HEK293 (cell line): ENCODE measurements at regions not wholly inside any gene's neighbourhood (a gene's known extent, or its start where the extent isn't known, plus 50 kb on each side); places are given as distances from the start of the nearest gene placed in this dataset.

Source experiments
- CTCF ChIA-PET: fragments of 350-600 bp; formaldehyde crosslinking; extraction: SDS; loops from one replicate; lab custom pipeline; 2021; ENCODE audit warnings: antibody characterized with exemption; lab: Yijun Ruan, JAX
- POLR2A ChIA-PET: fragments of 300-600 bp; formaldehyde crosslinking; extraction: SDS; loops from one replicate; lab custom pipeline; 2020; ENCODE audit warnings: antibody characterized with exemption, inconsistent platforms; lab: Yijun Ruan, JAX
- H3K27ac ChIP-seq: fragments of 200-500 bp; sonication (Bioruptor generic); 2 replicates; pipeline ENCODE4 v1.5.1; 2014; ENCODE audit warnings: low read depth, low read length, control low read depth, inconsistent platforms; ENCODE audit errors: extremely low read depth
- H3K36me3 ChIP-seq, 2 experiments: fragments of 200-500 bp in 1 of 2; sonication (Bioruptor generic) in 1 of 2; 1 replicate in 1 of 2; 2 replicates in 1 of 2; pipeline ENCODE4 v1.5.1; 2014 to 2017; ENCODE audit warnings: inconsistent platforms in 2 of 2, low read length in 2 of 2; ENCODE audit not compliant: control insufficient read depth in 2 of 2, insufficient read depth in 1 of 2
- H3K4me1 ChIP-seq: fragments of 200-500 bp; sonication (Bioruptor generic); 2 replicates; pipeline ENCODE4 v1.5.1; 2014; ENCODE audit warnings: mild to moderate bottlenecking, low read length, inconsistent platforms; ENCODE audit not compliant: control insufficient read depth, insufficient read depth
- H3K4me3 ChIP-seq: 2 replicates; pipeline ENCODE4 v1.5.1; 2011; ENCODE audit warnings: low read depth, mild to moderate bottlenecking, control low read depth, low read length, moderate library complexity
- H3K9me3 ChIP-seq: fragments of 200-500 bp; sonication (Bioruptor generic); 2 replicates; pipeline ENCODE4 v1.5.1; 2014; ENCODE audit warnings: low read depth, low read length, inconsistent platforms; ENCODE audit not compliant: control insufficient read depth, insufficient read depth
- CTCF ChIP-seq: fragments of 450-650 bp; formaldehyde crosslinking; IDR thresholded peaks from 2 replicates; pipeline ENCODE4 v1.5.1; 2016; ENCODE audit warnings: missing biosample characterization, missing genetic modification characterization
- FEZF1 ChIP-seq: fragments of 450-650 bp; formaldehyde crosslinking; IDR thresholded peaks from 2 replicates; pipeline ENCODE4 v1.5.1; 2016; ENCODE audit warnings: missing biosample characterization, missing genetic modification characterization
- GLI2 ChIP-seq: fragments of 450-650 bp; formaldehyde crosslinking; IDR thresholded peaks from 2 replicates; pipeline ENCODE4; 2017; ENCODE audit warnings: missing biosample characterization, missing genetic modification characterization, low read depth, borderline replicate concordance
- GLIS1 ChIP-seq: fragments of 450-650 bp; formaldehyde crosslinking; IDR thresholded peaks from 2 replicates; pipeline ENCODE4 v1.5.1; 2016; ENCODE audit warnings: missing biosample characterization, missing genetic modification characterization
- ZNF112 ChIP-seq: fragments of 450-650 bp; formaldehyde crosslinking; IDR thresholded peaks from 2 replicates; pipeline ENCODE4 v1.5.0; 2017; ENCODE audit warnings: missing biosample characterization, missing genetic modification characterization
- ZNF404 ChIP-seq: fragments of 450-650 bp; formaldehyde crosslinking; IDR thresholded peaks from 2 replicates; pipeline ENCODE4 v1.5.1; 2017; ENCODE audit warnings: missing biosample characterization, missing genetic modification characterization
- ZNF48 ChIP-seq: fragments of 450-650 bp; formaldehyde crosslinking; IDR thresholded peaks from 2 replicates; pipeline ENCODE4 v1.5.1; 2016; ENCODE audit warnings: missing biosample characterization, missing genetic modification characterization
- ZNF513 ChIP-seq: fragments of 450-650 bp; IDR thresholded peaks from 2 replicates; pipeline ENCODE4 v1.5.1; 2018; ENCODE audit warnings: missing biosample characterization, missing genetic modification characterization
- ZNF623 ChIP-seq: fragments of 450-650 bp; formaldehyde crosslinking; IDR thresholded peaks from 2 replicates; pipeline ENCODE4 v1.5.1; 2016; ENCODE audit warnings: missing biosample characterization, missing genetic modification characterization
- TF ChIP-seq, protein P1 (sequence below): fragments of 450-650 bp; formaldehyde crosslinking; IDR thresholded peaks from 2 replicates; pipeline ENCODE4 v1.5.1; 2016; ENCODE audit warnings: missing biosample characterization, missing genetic modification characterization
- TF ChIP-seq, protein P2 (sequence below): fragments of 450-650 bp; formaldehyde crosslinking; IDR thresholded peaks from 2 replicates; pipeline ENCODE4 v1.5.1; 2016; ENCODE audit warnings: missing biosample characterization, missing genetic modification characterization, low read depth
- TF ChIP-seq, protein P3 (sequence below): fragments of 450-650 bp; formaldehyde crosslinking; IDR thresholded peaks from 2 replicates; pipeline ENCODE4 v1.5.1; 2016; ENCODE audit warnings: missing biosample characterization, missing genetic modification characterization
- TF ChIP-seq, protein P4 (sequence below): sonication (generic); formaldehyde crosslinking; IDR thresholded peaks from 2 replicates; pipeline ENCODE4 v1.8.1; 2022; ENCODE audit warnings: mild to moderate bottlenecking, moderate library complexity, missing genetic modification reagents

GRCh38 chr16:85428899-85429775 is 184.0 kb upstream of the GSE1 start:
- POLR2A ChIA-PET = no interaction called here
- Histone ChIP-seq H3K4me3 (no peak overlapping the region), H3K4me1 (no peaks in the 10 kb centered on the region)
- TF ChIP-seq ZNF112 (tag by site-specific recombination) (no peak), CTCF (tag by site-specific recombination) (0 out of 2 replicates have a peak, but pooled peaks have one; percentile 25), GLI2 (tag by site-specific recombination) (no peak), ZNF48 (tag by site-specific recombination) (no peak), ZNF404 (tag by site-specific recombination) (no peak), ZNF623 (tag by site-specific recombination) (peak; percentile 92), FEZF1 (no peak), GLIS1 (tag by site-specific recombination) (0 out of 2 replicates have a peak, but pooled peaks have one; percentile 15), ZNF513 (no peak)
- TF ChIP-seq, protein P1, sequence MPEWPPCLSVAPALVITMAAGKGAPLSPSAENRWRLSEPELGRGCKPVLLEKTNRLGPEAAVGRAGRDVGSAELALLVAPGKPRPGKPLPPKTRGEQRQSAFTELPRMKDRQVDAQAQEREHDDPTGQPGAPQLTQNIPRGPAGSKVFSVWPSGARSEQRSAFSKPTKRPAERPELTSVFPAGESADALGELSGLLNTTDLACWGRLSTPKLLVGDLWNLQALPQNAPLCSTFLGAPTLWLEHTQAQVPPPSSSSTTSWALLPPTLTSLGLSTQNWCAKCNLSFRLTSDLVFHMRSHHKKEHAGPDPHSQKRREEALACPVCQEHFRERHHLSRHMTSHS (tag by site-specific recombination) = no peak
- TF ChIP-seq, protein P2, sequence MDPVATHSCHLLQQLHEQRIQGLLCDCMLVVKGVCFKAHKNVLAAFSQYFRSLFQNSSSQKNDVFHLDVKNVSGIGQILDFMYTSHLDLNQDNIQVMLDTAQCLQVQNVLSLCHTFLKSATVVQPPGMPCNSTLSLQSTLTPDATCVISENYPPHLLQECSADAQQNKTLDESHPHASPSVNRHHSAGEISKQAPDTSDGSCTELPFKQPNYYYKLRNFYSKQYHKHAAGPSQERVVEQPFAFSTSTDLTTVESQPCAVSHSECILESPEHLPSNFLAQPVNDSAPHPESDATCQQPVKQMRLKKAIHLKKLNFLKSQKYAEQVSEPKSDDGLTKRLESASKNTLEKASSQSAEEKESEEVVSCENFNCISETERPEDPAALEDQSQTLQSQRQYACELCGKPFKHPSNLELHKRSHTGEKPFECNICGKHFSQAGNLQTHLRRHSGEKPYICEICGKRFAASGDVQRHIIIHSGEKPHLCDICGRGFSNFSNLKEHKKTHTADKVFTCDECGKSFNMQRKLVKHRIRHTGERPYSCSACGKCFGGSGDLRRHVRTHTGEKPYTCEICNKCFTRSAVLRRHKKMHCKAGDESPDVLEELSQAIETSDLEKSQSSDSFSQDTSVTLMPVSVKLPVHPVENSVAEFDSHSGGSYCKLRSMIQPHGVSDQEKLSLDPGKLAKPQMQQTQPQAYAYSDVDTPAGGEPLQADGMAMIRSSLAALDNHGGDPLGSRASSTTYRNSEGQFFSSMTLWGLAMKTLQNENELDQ = no peak
- TF ChIP-seq, protein P3, sequence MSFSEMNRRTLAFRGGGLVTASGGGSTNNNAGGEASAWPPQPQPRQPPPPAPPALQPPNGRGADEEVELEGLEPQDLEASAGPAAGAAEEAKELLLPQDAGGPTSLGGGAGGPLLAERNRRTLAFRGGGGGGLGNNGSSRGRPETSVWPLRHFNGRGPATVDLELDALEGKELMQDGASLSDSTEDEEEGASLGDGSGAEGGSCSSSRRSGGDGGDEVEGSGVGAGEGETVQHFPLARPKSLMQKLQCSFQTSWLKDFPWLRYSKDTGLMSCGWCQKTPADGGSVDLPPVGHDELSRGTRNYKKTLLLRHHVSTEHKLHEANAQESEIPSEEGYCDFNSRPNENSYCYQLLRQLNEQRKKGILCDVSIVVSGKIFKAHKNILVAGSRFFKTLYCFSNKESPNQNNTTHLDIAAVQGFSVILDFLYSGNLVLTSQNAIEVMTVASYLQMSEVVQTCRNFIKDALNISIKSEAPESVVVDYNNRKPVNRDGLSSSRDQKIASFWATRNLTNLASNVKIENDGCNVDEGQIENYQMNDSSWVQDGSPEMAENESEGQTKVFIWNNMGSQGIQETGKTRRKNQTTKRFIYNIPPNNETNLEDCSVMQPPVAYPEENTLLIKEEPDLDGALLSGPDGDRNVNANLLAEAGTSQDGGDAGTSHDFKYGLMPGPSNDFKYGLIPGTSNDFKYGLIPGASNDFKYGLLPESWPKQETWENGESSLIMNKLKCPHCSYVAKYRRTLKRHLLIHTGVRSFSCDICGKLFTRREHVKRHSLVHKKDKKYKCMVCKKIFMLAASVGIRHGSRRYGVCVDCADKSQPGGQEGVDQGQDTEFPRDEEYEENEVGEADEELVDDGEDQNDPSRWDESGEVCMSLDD (tag by site-specific recombination) = no peak
- TF ChIP-seq, protein P4, sequence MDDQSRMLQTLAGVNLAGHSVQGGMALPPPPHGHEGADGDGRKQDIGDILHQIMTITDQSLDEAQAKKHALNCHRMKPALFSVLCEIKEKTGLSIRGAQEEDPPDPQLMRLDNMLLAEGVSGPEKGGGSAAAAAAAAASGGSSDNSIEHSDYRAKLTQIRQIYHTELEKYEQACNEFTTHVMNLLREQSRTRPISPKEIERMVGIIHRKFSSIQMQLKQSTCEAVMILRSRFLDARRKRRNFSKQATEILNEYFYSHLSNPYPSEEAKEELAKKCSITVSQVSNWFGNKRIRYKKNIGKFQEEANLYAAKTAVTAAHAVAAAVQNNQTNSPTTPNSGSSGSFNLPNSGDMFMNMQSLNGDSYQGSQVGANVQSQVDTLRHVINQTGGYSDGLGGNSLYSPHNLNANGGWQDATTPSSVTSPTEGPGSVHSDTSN (CRISPR knock-in tag) = no peak
- TF ChIP-seq, all 188 proteins: peak for 3
- no peaks in the 10 kb centered on the region for H3K36me3 ChIP-seq
- H3K27ac ChIP-seq = no peak overlapping the region
- CTCF ChIA-PET = interaction anchor here (0.7 to 2.0 kb wide), 4 partner anchors 8 to 188 kb away, joined by 3 to 4 read pairs (median 4); no protein-coding TSS in a partner anchor
- no peaks in the 10 kb centered on the region for H3K9me3 ChIP-seq
